KMS-11 (cell line): ENCODE measurements at regions not wholly inside any gene's neighbourhood (a gene's known extent, or its start where the extent isn't known, plus 50 kb on each side); places are given as distances from the start of the nearest gene placed in this dataset.

ENCODE experiments used
- H2AFZ ChIP-seq: fragments of 200-600 bp; sonication (generic); 2 replicates; pipeline ENCODE4 v1.6.1; 2016; ENCODE audit warnings: antibody characterized with exemption, mixed run types, low read depth
- H3K27ac ChIP-seq: fragments of 200-600 bp; sonication (generic); 2 replicates; pipeline ENCODE4 v1.6.1; 2016; ENCODE audit warnings: mild to moderate bottlenecking, mixed run types
- H3K27me3 ChIP-seq: fragments of 200-600 bp; sonication (generic); 2 replicates; pipeline ENCODE4 v1.6.1; 2017; ENCODE audit warnings: mild to moderate bottlenecking, low read depth, mixed run types, moderate library complexity; ENCODE audit not compliant: insufficient read depth
- H3K36me3 ChIP-seq: fragments of 200-600 bp; sonication (generic); 2 replicates; pipeline ENCODE4 v1.6.1; 2017; ENCODE audit warnings: mild to moderate bottlenecking, mixed run types; ENCODE audit not compliant: insufficient read depth
- H3K4me1 ChIP-seq: fragments of 200-600 bp; sonication (generic); 2 replicates; pipeline ENCODE4 v1.6.1; 2016; ENCODE audit warnings: mild to moderate bottlenecking, low read depth, mixed run types; ENCODE audit not compliant: poor library complexity, severe bottlenecking
- H3K4me2 ChIP-seq: fragments of 200-600 bp; sonication (generic); 2 replicates; pipeline ENCODE4 v1.7.0; 2016; ENCODE audit warnings: mild to moderate bottlenecking, mixed run types
- H3K4me3 ChIP-seq: fragments of 200-600 bp; sonication (generic); IDR thresholded peaks from 2 replicates; pipeline ENCODE4 v1.6.1; 2017; ENCODE audit warnings: low read depth, low read length, mixed read lengths; ENCODE audit not compliant: insufficient read depth
- H3K79me2 ChIP-seq: fragments of 200-600 bp; sonication (generic); 2 replicates; pipeline ENCODE4 v1.6.1; 2016; ENCODE audit warnings: low read depth, mixed run types; ENCODE audit not compliant: insufficient read depth
- H3K9ac ChIP-seq: fragments of 200-600 bp; sonication (generic); 2 replicates; pipeline ENCODE4 v1.6.1; 2016; ENCODE audit warnings: mild to moderate bottlenecking, mixed run types
- H4K20me1 ChIP-seq: fragments of 200-600 bp; sonication (generic); 2 replicates; pipeline ENCODE4 v1.6.1; 2016; ENCODE audit warnings: mild to moderate bottlenecking, mixed run types; ENCODE audit not compliant: insufficient read depth
- CTCF ChIP-seq: fragments of 200-600 bp; sonication (generic); conservative IDR thresholded peaks from 2 replicates; pipeline ENCODE4 v1.6.1; 2017; ENCODE audit warnings: low read depth, mild to moderate bottlenecking, antibody characterized with exemption, low read length, moderate library complexity, mixed read lengths

- Histone ChIP-seq H3K79me2 (no peaks in the 10 kb centered on the region), H3K27me3 (no peaks in the 10 kb centered on the region), H3K4me1 (no peaks in the 10 kb centered on the region), H3K4me2 (no peak overlapping the region), H2AFZ (no peak overlapping the region), H3K4me3 (no peak overlapping the region), H4K20me1 (no peaks in the 10 kb centered on the region), H3K36me3 (no peaks in the 10 kb centered on the region), H3K27ac (no peak overlapping the region), H3K9ac (no peak overlapping the region)
- TF ChIP-seq CTCF, result no peak
These were observed 1083.4 kb upstream of the LRRN3 start for GRCh38 chr7:110007320-110008063.

- no peak overlapping the region for H3K27ac ChIP-seq
- H3K79me2 ChIP-seq, result no peaks in the 10 kb centered on the region
- H3K9ac ChIP-seq, result no peak overlapping the region
- no peaks in the 10 kb centered on the region for H3K4me1 ChIP-seq
- H3K36me3 ChIP-seq, result no peaks in the 10 kb centered on the region
- H3K27me3 ChIP-seq, result no peaks in the 10 kb centered on the region
- no peaks in the 10 kb centered on the region for H4K20me1 ChIP-seq
- H3K4me3 ChIP-seq, result no peak overlapping the region
- no peak overlapping the region for H2AFZ ChIP-seq
- H3K4me2 ChIP-seq, result no peak overlapping the region
- no peak for TF ChIP-seq CTCF
These were observed 1080.6 kb upstream of the LRRN3 start for GRCh38 chr7:110010359-110010758.

GRCh38 chr7:110017405-110017804 lies 1073.5 kb upstream of the LRRN3 start:
- no peaks in the 10 kb centered on the region for H3K79me2 ChIP-seq
- no peak for TF ChIP-seq CTCF
- H3K27me3 ChIP-seq, result no peaks in the 10 kb centered on the region

GRCh38 chr7:110027385-110027784 lies 1063.5 kb upstream of the LRRN3 start:
- Histone ChIP-seq H3K4me3 (no peak overlapping the region), H3K79me2 (no peaks in the 10 kb centered on the region), H3K27ac (no peak overlapping the region), H3K4me2 (no peak overlapping the region), H3K4me1 (no peaks in the 10 kb centered on the region), H4K20me1 (no peaks in the 10 kb centered on the region), H2AFZ (no peak overlapping the region), H3K27me3 (no peaks in the 10 kb centered on the region), H3K36me3 (no peaks in the 10 kb centered on the region), H3K9ac (no peak overlapping the region)
- no peak for TF ChIP-seq CTCF

More at GRCh38 chr7:110017405-110017804, 1073.5 kb upstream of the LRRN3 start:
- Histone ChIP-seq H4K20me1 (no peaks in the 10 kb centered on the region), H3K4me3 (no peak overlapping the region), H3K4me1 (no peaks in the 10 kb centered on the region), H3K4me2 (no peak overlapping the region), H2AFZ (no peak overlapping the region), H3K27ac (no peak overlapping the region), H3K9ac (no peak overlapping the region), H3K36me3 (no peaks in the 10 kb centered on the region)
